ENCODE measurements at regions not wholly inside any gene's neighbourhood (a gene's known extent, or its start where the extent isn't known, plus 50 kb on each side); places are given as distances from the start of the nearest gene placed in this dataset.
A peak's percentile ranks its signal among the peaks of the same experiment; 100 is the strongest.

DNA sequence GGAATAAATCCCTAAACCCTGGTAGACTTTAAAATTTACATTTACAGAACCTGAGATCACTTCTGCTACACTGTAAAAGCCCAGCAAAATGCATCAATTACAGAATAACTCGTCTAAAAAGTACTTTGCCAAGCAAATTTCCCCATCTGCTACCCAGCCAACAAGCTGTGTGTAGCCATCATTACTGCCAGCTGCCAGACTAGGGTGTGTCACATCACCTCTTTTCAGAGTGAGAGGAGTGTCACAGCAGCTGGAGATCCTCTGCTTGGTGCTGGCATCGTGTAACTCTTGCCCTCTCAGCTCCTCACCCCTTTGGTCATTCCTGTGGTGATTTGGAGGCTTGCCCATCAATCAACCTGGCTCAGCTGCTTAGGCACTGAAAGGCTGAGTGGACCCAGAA lies 340.4 kb upstream of the MMADHC start:
- FAIRE-seq = no peak
- Histone ChIP-seq H3K27me3 (ENCODE audit: control insufficient read depth, insufficient read depth, low read length) (no peaks in the 10 kb centered on the region), H3K36me3 (ENCODE audit: control insufficient read depth, insufficient read depth, low read length) (no peaks in the 10 kb centered on the region), H3K4me3 (ENCODE audit: low read depth, low read length) (no peak overlapping the region)
- TF ChIP-seq, protein P1, sequence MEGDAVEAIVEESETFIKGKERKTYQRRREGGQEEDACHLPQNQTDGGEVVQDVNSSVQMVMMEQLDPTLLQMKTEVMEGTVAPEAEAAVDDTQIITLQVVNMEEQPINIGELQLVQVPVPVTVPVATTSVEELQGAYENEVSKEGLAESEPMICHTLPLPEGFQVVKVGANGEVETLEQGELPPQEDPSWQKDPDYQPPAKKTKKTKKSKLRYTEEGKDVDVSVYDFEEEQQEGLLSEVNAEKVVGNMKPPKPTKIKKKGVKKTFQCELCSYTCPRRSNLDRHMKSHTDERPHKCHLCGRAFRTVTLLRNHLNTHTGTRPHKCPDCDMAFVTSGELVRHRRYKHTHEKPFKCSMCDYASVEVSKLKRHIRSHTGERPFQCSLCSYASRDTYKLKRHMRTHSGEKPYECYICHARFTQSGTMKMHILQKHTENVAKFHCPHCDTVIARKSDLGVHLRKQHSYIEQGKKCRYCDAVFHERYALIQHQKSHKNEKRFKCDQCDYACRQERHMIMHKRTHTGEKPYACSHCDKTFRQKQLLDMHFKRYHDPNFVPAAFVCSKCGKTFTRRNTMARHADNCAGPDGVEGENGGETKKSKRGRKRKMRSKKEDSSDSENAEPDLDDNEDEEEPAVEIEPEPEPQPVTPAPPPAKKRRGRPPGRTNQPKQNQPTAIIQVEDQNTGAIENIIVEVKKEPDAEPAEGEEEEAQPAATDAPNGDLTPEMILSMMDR (IDR thresholded peaks at IDR 0.05; ENCODE audit: insufficient read depth, low read length, severe bottlenecking) = no peak
- no peak for DNase-seq (ENCODE audit: low read depth)

DNA sequence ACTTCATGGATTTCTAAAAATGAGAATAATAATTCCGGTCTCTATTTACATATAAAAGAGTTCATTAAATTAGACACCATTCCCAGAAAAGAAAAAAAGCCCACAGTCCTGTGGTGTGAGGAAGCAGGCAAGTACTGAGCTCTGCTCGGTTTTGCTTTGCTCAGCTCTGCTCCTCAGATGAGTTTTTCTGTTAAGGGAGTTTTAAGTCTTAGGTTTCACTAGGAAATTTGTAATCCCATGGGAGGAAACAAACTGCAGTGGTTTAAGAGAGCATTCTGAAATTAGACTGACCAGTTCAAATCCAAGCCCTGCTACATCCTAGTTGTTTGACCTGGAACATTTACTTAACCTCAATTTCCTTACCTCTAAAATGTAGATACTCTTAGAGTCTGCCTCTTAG lies 338.6 kb upstream of the MMADHC start:
- DNase-seq (ENCODE audit: low read depth) = no peak
- Histone ChIP-seq H3K36me3 (ENCODE audit: control insufficient read depth, insufficient read depth, low read length) (no peaks in the 10 kb centered on the region), H3K27me3 (ENCODE audit: control insufficient read depth, insufficient read depth, low read length) (no peaks in the 10 kb centered on the region), H3K4me3 (ENCODE audit: low read depth, low read length) (no peak overlapping the region)
- TF ChIP-seq, protein P1 (IDR thresholded peaks at IDR 0.05; ENCODE audit: insufficient read depth, low read length, severe bottlenecking) = no peak
- no peak for FAIRE-seq

DNA sequence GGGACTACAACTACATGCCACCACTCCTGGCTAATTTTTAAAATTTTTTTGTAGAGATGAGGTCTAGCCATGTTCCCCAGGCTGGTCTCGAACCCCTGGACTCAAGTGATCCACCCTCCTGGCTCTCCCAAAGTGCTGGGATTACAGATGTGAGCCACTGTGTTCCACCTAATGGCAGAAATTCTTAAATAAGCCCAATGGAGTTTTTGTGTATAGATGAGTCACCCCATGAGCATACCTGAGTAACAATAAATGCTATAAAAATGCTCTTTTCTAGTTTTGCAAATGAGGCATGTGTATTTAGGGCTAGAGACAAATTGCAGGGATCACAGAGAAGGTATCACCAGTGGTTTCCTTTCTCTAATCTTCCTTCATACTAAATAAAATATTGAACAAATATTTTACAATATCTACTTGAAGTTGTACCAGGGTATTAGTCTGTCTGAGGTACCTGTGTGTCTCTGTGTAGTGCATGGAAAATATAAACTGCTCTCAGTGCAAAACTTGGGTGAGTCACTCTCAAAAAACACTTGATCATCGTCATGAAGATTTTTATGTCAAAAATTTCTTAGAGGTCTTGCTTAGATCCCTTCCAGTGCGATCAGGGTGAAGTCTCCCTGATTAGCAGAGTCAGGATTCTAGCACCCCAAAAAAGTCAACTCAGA lies 337.1 kb upstream of the MMADHC start:
- H3K36me3 ChIP-seq (ENCODE audit: control insufficient read depth, insufficient read depth, low read length) = no peaks in the 10 kb centered on the region
- DNase-seq (ENCODE audit: low read depth) (peak; percentile 71), FAIRE-seq (no peak)
- TF ChIP-seq, protein P1 (IDR thresholded peaks at IDR 0.05; ENCODE audit: insufficient read depth, low read length, severe bottlenecking) = no peak
- no peak overlapping the region for H3K4me3 ChIP-seq (ENCODE audit: low read depth, low read length)
- no peaks in the 10 kb centered on the region for H3K27me3 ChIP-seq (ENCODE audit: control insufficient read depth, insufficient read depth, low read length)

DNA sequence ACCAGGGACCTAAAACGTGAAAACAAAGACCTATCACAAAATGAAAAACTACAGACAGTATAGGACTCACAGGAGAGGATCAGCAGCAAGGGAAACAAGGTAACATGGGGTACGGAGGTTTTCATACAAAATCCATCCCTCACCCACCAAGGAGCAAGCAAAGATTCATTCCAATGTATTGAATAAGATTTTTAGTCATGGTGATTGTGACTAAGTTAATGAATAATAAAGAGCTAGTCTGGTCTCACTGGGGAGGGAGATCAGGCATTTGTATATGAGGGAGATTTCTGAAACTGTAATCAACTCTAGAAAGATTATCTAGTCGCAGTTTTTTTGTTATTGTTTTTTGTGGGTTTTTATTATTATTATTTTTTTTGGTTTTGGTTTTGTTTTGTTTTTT lies 336.5 kb upstream of the MMADHC start:
- FAIRE-seq (no peak), DNase-seq (ENCODE audit: low read depth) (peak; percentile 82)
- Histone ChIP-seq H3K4me3 (ENCODE audit: low read depth, low read length) (no peak overlapping the region), H3K36me3 (ENCODE audit: control insufficient read depth, insufficient read depth, low read length) (no peaks in the 10 kb centered on the region), H3K27me3 (ENCODE audit: control insufficient read depth, insufficient read depth, low read length) (no peaks in the 10 kb centered on the region)
- TF ChIP-seq, protein P1 (IDR thresholded peaks at IDR 0.05; ENCODE audit: insufficient read depth, low read length, severe bottlenecking) = no peak

DNA sequence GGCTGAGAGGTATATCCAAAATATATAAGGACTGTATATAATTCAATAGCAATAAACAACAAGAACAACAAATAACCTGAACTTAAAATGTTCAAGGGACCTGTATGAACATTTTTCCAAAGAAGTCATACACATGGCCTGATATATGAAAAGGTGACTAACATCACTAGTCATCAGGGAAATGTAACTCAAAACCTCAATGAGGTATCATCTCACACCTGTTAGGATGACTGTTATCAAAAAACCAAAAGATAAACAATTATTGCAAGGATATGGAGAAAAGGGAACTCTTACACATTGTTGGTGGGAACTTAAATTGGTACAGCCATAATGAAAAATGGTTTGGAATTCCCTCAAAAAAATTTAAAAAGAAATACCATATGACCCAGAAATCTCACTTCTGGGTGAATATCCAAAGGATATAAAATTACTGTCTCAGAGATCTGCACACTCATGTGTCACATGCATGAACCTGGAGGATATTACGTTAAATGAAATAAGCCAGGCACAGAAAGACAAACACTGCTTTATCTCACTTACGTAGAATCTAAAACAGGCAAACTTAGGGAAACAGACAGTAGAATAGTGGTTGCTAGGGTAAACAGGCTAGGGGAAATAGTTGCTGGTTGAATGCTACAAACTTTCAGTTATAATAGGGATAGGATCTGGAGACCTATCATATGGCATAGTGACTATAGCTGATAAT lies 334.5 kb upstream of the MMADHC start:
- Histone ChIP-seq H3K4me3 (ENCODE audit: low read depth, low read length) (no peak overlapping the region), H3K36me3 (ENCODE audit: control insufficient read depth, insufficient read depth, low read length) (no peaks in the 10 kb centered on the region), H3K27me3 (ENCODE audit: control insufficient read depth, insufficient read depth, low read length) (no peaks in the 10 kb centered on the region)
- TF ChIP-seq, protein P1 (IDR thresholded peaks at IDR 0.05; ENCODE audit: insufficient read depth, low read length, severe bottlenecking) = no peak
- FAIRE-seq (no peak), DNase-seq (ENCODE audit: low read depth) (peak; percentile 94)

Data from bronchial epithelial cell (primary cell).